ENCODE measurements at regions not wholly inside any gene's neighbourhood (a gene's known extent, or its start where the extent isn't known, plus 50 kb on each side); places are given as distances from the start of the nearest gene placed in this dataset.

DNA sequence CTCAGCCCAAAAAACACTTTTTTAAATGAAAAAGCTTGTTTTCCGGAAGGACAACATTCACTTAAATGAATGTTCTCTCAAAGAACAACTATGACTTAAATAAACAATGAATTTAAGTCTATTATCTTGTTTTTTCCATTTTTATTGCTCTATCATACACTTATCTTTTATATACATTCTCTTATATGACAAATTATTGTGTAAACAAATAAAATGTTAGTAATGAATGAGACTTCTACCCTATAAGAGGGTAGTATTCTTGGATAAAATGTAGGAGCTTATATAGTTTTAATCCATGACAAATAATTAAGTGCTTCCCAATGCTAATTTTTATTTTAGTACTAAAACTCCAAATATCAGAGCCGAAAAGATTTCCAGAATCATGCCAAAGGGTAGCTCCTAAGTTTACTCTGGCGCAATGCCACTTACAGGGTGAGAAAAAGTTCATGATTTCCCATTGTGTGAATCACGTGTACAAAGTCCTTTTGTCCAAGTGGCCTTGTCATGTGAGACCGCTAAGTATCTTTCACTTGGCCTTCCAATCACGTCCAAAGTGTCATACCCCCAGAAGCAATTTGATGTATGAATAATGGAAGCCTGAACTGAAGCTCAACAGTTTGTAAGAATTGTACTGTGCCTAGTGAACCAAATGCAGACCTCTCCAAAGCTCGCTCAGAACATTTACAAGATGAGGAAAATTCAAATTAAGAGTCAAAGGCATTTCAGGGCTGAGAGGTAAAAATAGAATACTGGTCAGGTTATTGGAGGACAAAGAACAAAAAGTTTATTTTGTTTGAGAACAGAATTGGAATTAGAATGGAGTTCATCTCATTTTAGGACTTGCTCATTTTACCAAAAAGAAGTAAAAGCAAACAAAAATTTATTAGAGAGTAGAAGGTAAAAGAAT is 56.6 kb upstream of the C1orf21 start:
- ATAC-seq: no peak
- H3K4me3 ChIP-seq: no peak overlapping the region
- H3K9me3 ChIP-seq (replicated peaks; ENCODE audit: control insufficient read depth, insufficient read depth, low read length): no peaks in the 10 kb centered on the region
- ChIA-PET RAD21 (ENCODE audit: unreplicated experiment) (no interaction called here), SMC1A (ENCODE audit: uncharacterized antibody, unreplicated experiment) (no interaction called here), CTCF (no interaction called here), POLR2A (no interaction called here)
- no peak for DNase-seq (ENCODE audit: low read depth, low spot score)
- FAIRE-seq: no peak
- TF ChIP-seq NFYB (IDR thresholded peaks at IDR 0.05; ENCODE audit: insufficient read depth, low read depth, low read length): no peak
- in situ Hi-C loops (cut with MboI): no loop called here
- no peaks in the 10 kb centered on the region for H3K4me1 ChIP-seq (ENCODE audit: control insufficient read depth, insufficient read depth, low read length)
- no peaks in the 10 kb centered on the region; a peak in 2 of 4 replicates for H3K27me3 ChIP-seq (replicated peaks in 1 of 2; ENCODE audit: control insufficient read depth in 2 of 2, insufficient read depth in 2 of 2, low read length in 1 of 2)
- no TSS peak for BruUV-seq (replicated peaks)
- no peak overlapping the region for H3K4me2 ChIP-seq (ENCODE audit: control insufficient read depth, insufficient read depth)
- H3K27ac ChIP-seq (ENCODE audit: control insufficient read depth, insufficient read depth): no peak overlapping the region
- H3K9ac ChIP-seq (ENCODE audit: control insufficient read depth, insufficient read depth, low read length): no peak overlapping the region
- H4K20me1 ChIP-seq (ENCODE audit: control insufficient read depth, insufficient read depth): no peaks in the 10 kb centered on the region
- H3K36me3 ChIP-seq (ENCODE audit: control insufficient read depth in 2 of 2, insufficient read depth in 2 of 2, low read length in 1 of 2): no peaks in the 10 kb centered on the region
- H2AFZ ChIP-seq (ENCODE audit: control insufficient read depth, low read depth, low read length): no peak overlapping the region
- intact Hi-C loops (cut with micrococcal nuclease; ENCODE audit: unreplicated experiment): no loop called here
- 36% methylated on average over 7 of the region's 7 CpGs for WGBS (ENCODE audit: insufficient coverage, insufficient replicate concordance, low lambda C conversion rate, missing lambda C conversion rate)
- no peaks in the 10 kb centered on the region for H3K79me2 ChIP-seq (ENCODE audit: control insufficient read depth, insufficient read depth, low read length)

GRCh38 chr1:184330875-184331274 is 56.0 kb upstream of the C1orf21 start:
- no peak overlapping the region for H3K4me3 ChIP-seq
- no peak for FAIRE-seq
- TF ChIP-seq SUPT20H (IDR thresholded peaks at IDR 0.05; ENCODE audit: borderline replicate concordance, control insufficient read depth, low read depth, low read length): no peak
- no peak for TF ChIP-seq ZNF687 (IDR thresholded peaks at IDR 0.05)
- TF ChIP-seq GABPA (IDR thresholded peaks at IDR 0.05; ENCODE audit: low read depth): no peak
- TF ChIP-seq STAT3 (IDR thresholded peaks at IDR 0.05; ENCODE audit: low read depth, low read length): no peak
- no peak for TF ChIP-seq SRF (IDR thresholded peaks at IDR 0.05; ENCODE audit: low read depth in 2 of 2, low read length in 2 of 2)
- TF ChIP-seq FOXK2 (IDR thresholded peaks at IDR 0.05): no peak
- no peak for TF ChIP-seq RELA (IDR thresholded peaks at IDR 0.05; ENCODE audit: borderline replicate concordance, partially characterized antibody)
- no peak for TF ChIP-seq RAD51 (IDR thresholded peaks at IDR 0.05)
- TF ChIP-seq ZNF384 (IDR thresholded peaks at IDR 0.05; ENCODE audit: borderline replicate concordance, low read depth, low read length): no peak
- no peak for TF ChIP-seq CREM (IDR thresholded peaks at IDR 0.05; ENCODE audit: low read depth)
- TF ChIP-seq ATF7 (IDR thresholded peaks at IDR 0.05; ENCODE audit: low read depth): no peak
- no peaks in the 10 kb centered on the region for H3K9me3 ChIP-seq (replicated peaks; ENCODE audit: control insufficient read depth, insufficient read depth, low read length)
- no peak for DNase-seq (ENCODE audit: low read depth, low spot score)
- no peaks in the 10 kb centered on the region for H3K36me3 ChIP-seq (ENCODE audit: control insufficient read depth in 2 of 2, insufficient read depth in 2 of 2, low read length in 1 of 2)
- SMC1A ChIA-PET (ENCODE audit: uncharacterized antibody, unreplicated experiment): no interaction called here
- in situ Hi-C loops (cut with MboI) (no loop called here), intact Hi-C loops (cut with micrococcal nuclease; ENCODE audit: unreplicated experiment) (no loop called here)
- CTCF ChIA-PET: no interaction called here
- no peaks in the 10 kb centered on the region for H3K4me1 ChIP-seq (ENCODE audit: control insufficient read depth, insufficient read depth, low read length)
- 70% methylated on average over 4 of the region's 4 CpGs for WGBS (ENCODE audit: insufficient coverage, insufficient replicate concordance, low lambda C conversion rate, missing lambda C conversion rate)
- BruUV-seq (replicated peaks): no TSS peak
- RAD21 ChIA-PET (ENCODE audit: unreplicated experiment): no interaction called here
- H3K79me2 ChIP-seq (ENCODE audit: control insufficient read depth, insufficient read depth, low read length): no peaks in the 10 kb centered on the region
- POLR2A ChIA-PET: no interaction called here
- no peak overlapping the region for H2AFZ ChIP-seq (ENCODE audit: control insufficient read depth, low read depth, low read length)
- no peak overlapping the region for H3K9ac ChIP-seq (ENCODE audit: control insufficient read depth, insufficient read depth, low read length)
- no peaks in the 10 kb centered on the region for H4K20me1 ChIP-seq (ENCODE audit: control insufficient read depth, insufficient read depth)
- ATAC-seq: no peak
- H3K27me3 ChIP-seq (replicated peaks in 1 of 2; ENCODE audit: control insufficient read depth in 2 of 2, insufficient read depth in 2 of 2, low read length in 1 of 2): no peaks in the 10 kb centered on the region; a peak in 2 of 4 replicates
- H3K4me2 ChIP-seq (ENCODE audit: control insufficient read depth, insufficient read depth): no peak overlapping the region
- no peak overlapping the region for H3K27ac ChIP-seq (ENCODE audit: control insufficient read depth, insufficient read depth)

Measured in GM12878 (cell line).